GM21423 (cell line): ENCODE measurements at regions not wholly inside any gene's neighbourhood (a gene's known extent, or its start where the extent isn't known, plus 50 kb on each side); places are given as distances from the start of the nearest gene placed in this dataset.

Experiments
- ATAC-seq: cut with Tn5 transposase; IDR thresholded peaks from one replicate; pipeline ENCODE4 v1.9.1; 2021; ENCODE audit warnings: mild to moderate bottlenecking, moderate library complexity; ENCODE audit not compliant: unreplicated experiment

DNA sequence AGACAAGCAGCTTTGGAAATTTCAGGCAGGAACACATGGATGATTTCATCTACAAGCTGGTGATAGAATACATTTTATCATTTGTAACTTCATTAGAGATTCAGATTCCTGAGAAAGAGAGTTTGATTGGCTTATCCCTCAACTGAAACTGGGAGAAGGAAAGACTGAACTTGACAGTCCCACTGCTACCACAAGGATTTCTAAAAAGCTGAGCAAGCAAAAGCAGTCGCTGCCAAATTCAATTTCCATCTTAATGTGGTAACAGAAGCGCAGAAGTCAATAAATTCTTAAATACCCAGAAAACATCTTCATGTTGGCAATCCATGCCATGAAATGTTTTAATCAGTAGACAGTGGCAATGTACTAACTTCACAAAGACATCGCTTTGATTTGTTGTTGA is 172.1 kb upstream of the DACH1 start:
- ATAC-seq: no peak

DNA sequence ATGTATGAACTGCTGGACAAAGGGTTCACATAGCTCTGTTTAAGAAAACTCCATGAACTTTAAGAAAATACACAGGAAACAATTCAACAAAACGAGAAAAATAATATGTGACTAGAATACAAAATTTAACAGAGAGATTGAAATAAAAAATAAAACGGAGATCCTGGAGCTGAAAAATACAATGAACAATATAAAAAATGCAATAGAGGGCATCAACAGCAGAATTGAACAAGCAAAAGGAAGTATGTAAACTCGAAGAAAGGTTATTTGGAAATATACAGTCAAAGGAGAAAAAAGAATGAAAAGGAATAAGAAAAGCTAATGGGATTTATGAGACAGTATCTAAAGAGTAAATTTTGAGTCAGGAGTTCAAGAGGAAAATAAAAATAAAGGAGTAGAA is 163.0 kb upstream of the DACH1 start:
- ATAC-seq: no peak

DNA sequence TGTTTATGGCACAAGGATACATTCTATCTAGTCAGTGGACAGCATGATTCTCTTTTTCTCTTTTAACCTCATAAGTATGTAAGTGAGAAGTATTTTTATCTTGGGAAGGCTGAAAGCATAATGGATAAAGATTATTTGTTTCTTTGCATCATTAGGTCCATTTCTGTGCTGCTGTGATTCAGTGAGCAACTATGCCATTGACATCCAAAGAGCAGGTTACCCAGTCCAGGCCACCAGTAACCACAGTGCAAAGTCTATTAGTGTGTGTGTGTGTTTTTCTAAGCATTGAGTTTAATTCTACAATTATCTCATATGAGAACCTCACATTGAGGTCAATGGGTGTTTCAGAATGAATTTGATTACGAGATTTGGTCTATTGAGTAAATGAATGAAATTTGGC is 158.8 kb upstream of the DACH1 start:
- ATAC-seq: no peak

DNA sequence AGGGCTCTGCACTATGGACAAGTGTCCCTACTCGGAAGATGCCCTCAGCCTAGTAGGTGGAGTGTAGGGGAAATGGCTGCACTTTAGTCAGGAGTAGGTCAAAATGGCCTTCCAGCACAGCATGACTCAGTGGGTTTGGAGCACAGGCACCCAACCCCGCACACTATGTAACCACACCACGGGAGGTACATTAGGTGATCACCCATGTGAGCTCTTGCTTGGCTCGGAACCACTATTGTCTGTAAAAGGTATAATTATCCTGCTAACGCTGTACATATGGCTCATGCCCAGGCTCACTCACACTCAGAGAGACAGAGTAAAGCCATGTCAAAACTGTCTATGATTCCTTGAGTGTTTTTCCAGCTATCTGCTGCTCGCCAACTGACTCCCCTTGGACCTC is 156.9 kb upstream of the DACH1 start:
- ATAC-seq: no peak

DNA sequence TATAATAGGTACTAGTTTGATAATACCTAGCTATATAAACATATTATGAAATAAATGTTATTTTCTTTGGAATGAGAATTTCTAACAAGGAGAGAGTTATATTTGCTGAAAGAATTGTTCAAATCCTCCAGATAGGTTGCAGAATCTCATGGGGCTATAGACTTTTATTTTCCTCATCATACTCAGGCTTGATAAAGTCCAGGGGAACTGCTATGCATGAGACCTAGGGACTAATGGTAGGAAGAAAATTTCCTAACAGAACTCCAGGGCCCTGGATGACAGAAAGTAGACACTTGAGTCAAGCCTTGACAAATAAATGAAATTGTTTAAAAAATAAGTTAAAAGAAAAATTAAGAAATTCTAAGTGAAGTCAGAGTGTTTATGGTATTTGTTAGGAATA is 138.5 kb upstream of the DACH1 start:
- no peak for ATAC-seq

DNA sequence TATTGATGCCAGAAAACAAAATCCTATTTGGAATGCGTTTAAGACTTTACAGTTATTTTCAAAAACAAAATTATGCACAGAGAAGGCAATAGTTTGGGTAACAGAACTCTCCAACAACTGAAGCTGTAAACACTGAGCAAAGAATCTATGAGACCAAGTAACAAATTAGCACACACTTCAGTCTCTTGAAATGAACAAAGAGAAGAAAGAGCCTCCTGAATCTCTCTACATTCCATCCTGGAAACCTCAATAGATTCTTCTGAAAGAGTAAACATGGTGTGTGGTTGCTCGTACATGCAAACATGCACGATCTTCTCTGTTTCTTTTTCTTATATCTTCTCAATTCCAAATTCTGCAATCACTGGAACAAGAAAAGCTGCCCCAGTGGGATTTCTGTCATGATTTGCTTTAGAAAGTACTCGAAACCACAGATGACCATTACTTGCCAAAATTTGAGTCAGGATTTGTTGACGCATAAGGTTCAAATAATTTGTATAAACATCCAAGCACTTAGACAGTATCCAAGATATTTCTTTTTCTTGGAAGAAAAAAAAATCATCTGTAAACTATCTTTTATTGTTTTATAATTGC is 137.9 kb upstream of the DACH1 start:
- no peak for ATAC-seq

DNA sequence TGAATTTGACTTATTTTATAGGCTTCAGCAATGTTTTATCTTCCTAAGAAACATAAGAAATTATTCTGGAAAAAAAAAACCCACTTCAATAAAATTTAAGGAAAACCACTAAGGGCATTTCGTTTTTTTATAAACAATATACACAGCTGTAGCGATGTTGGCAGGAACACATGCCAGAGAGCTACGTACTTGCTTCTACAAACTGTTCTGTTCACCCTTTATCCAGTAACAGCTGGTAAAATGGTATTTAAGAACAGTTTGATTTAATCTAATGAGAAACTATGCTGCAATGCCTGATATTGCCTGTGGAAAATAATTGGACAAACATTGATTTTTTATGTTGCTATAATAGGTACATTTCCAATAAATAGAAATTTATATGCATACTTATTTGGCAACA is 137.2 kb upstream of the DACH1 start:
- ATAC-seq: no peak

DNA sequence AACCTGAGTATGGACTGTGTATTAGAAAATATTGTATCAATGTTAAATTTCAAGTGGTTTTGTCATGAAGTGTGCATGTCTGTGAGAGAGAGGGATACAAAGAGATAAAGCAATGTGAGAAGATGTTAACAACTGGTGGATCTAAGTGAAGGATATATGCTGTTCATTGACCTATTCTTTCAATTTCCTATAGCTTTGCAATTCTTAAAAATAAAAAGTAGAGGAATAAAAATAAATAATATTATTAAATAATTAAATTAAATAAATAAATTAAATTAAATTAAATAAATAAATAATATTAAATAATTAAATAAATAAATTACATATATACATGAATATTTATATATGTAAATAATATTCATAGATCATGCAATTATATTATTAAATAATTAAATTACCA is 131.2 kb upstream of the DACH1 start:
- no peak for ATAC-seq

DNA sequence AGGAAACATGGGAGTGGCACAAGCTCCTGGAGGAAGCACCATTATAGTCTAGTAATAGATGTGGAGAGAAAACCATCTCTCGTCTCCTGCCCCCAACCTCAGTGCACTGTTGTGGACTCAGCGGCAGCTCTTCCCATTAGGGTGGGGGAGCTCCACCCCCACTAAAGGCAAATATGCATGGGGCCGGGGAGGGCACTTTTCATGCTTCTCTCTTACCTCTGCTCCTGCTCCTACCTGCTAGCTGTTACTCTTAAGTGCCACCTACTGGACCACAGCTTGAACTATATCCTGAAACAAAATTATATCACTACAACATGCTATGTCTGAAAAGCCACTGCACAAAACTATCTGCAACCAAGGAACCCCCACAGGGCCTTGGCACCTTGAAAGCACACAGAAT is 112.6 kb upstream of the DACH1 start:
- ATAC-seq: no peak

DNA sequence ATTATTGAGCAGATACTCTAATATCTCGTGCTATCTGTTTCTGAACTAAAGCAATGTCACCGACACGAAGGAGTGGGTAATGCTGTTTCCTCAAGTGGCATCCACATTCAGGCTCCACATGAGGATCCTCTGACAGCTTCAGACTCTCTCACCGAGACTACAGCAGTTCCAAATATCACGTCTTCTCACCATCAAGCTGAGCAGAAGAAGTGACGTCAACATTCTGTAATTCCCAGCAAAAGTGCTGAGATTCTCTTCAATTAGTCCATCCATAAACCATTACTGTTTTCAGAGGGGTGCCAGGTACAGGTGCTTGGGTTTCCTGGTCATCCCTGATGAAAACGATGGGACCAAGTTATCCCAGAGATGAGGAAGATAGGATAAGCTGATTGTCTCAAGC is 110.0 kb upstream of the DACH1 start:
- ATAC-seq: no peak

DNA sequence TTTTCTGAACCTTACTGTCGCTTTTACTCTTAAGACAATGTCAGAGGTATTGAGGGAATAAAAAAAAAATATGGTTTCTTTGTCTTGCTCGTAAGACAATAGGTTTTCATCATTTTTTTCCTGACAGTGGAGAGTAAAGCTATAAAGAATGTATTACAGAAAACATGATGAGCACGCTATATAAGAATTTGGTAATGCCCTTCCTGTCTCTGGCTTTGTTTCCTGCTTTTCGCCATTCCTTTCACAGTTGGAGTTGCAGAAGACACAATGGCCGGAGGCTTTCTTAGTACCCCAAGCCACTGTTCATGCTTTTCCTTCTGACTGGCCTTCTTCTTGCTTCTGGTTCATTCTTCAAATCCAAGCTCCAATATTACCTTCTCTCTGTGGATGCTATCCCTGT is 101.0 kb upstream of the DACH1 start:
- no peak for ATAC-seq

DNA sequence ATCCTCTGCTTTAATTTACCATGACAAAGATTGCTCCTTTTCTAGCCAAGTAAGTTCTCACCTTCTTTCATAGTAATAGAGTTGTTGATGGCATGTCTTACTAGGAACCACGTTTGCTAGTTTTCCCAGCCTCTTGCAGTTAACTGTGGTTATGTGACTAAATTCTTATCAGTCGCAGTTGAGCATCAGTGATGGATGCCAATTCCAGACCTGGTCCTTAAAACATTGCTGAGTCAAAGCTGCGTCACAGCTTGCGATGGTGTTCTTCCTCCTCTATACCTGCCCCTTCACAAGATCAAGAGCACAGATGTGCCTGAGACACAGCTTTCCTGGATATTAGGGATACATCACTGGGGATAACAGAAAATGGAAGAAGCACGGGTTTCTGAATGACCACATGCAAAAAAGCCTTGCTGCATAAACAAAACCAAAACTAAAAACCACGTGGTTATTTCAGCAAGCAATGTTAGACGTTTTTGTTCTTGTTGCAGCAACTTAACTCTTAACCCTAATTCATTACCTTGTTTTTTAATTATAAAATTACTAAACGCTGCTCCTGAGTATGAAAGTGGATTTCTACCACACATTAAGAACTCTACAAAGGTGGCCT is 97.6 kb upstream of the DACH1 start:
- no peak for ATAC-seq

DNA sequence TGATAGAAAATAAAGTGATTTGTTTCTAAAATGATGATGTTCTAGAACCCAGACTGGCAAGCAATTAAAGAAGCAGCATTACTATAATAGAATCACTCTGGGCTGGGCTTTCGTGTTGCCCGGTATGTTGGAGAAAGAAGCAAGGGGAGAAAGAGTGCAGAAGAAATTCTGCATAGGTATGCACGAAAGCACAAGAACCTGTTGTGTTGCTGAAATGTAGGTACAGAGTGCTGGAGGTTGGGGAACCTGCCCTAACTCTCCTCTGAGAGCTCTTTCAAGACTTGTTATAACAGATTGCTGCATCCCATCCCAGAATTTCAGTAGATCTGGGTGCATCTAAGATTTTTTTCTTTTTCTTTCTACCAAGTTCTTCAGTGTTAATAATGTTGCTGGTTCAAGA is 95.7 kb upstream of the DACH1 start:
- ATAC-seq: no peak

DNA sequence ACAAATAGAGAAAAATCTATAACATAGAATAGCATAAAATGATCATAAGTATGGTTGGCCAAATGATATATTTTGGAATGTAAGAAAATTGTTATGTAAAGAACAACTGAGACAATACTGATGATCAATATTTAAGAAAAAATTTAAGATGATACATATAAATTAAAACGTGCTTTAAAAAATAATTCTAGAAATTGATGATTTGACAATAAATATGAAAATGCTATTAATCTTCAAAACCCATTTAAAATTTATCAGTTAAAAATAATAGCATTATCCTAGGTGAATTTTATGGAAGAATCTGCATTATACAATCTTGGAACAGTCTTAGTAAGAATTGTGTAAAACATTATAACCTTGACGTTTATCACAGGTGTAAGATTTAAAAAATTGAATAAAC is 95.1 kb upstream of the DACH1 start:
- ATAC-seq: no peak

DNA sequence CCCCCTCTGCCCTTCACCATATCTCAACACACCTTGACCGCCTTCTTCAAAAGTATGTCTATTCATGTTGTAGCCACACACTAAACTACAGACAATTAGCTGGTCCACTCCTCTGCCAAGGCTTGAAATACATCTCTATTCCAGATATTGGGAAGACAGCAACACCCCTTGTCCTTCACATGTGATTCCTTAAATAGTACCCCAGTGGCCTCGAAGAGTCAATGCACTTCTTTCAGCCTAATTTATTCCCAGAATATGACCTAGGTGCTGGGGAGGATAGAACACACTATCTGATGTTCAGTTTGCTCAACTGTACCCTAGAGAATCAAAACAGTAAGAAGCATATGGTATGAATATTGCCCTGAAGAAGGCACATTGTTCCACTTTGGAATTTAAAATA is 82.4 kb upstream of the DACH1 start:
- ATAC-seq: no peak

DNA sequence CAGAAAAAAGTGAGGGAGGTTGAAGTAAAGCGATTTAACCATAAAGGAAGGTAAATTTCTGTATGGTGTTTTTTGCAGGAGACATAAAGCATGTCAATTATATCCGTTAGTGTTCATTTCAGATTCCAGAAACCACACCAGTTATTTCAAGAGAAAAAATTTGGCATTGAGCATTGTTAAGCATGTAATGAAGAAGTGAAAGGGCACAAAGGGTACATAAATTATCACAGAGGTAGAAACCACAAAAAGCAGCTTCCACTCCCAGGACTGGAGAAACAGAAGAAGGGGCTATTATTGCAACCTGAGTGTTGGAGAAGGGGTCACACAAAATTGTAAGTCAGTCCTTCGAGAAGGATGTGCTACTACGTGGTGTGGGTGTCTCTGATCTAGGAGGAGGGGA is 72.2 kb upstream of the DACH1 start:
- no peak for ATAC-seq

DNA sequence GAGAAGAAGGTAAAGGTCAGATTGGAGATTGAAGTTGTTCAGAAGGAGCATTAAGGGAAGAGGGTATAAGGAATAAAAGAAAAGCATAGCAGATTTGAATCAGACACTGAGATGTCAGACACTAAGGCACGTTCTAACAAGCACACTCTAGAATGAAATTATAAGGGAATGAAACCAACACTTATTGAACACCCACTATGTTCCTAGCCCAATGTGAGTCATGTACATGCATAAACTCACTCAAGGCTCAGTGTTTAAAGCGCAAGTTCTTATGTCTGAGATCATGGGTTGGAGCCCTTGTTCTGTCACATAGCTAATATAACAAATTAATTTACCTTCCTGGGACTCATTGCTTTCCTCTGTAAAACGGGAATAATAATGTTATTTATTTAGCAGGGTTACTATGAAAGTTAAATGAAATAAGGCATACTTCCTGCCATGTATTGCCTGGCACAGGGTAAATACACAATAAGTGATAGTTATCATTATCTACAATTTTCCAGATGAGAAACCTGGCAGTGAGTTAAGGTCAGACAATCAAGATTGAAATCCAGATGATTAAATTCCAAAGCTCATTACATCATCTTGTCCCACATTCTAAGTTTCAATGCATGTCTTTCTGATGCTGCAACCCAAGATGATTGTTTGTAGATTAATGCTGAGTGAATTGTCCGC is 68.3 kb upstream of the DACH1 start:
- ATAC-seq: no peak

DNA sequence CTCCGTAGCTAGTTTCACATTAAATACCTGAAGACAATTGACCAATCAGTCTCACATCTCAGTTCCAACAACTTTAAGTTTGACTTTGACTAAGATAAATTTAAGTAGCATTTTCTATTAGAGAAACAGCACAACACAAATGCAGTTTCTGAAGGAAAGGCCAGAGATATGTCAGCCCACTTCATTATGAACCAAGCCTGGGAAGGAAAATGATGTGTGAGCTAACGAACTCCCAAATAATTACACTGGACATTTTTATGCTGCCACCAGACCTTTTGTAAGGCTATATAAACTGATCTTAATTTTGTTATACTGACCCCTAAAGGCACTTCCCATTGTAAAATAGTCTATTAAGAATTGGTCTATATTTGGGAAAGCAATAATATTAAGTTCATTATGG is 57.9 kb upstream of the DACH1 start:
- ATAC-seq: no peak

DNA sequence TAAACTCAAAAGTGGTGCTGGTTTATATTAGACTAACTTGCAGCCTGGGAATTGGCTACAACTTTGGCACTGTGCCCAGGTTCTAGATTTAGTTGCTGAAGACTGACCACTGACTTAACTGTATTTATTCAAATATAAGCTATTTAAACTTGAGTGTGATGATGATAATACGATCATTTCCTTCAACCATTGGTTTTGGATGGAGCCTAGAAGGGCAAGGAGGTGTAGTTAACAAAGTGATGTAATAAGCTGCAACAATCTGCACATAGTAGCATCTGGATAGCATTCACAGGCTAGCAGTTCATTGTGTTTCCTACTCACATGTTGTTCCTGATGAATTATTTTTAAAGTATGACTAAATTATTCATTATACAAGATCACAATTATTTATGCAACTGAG is 55.2 kb upstream of the DACH1 start:
- no peak for ATAC-seq
